HT-29 (cell line): ENCODE measurements at regions not wholly inside any gene's neighbourhood (a gene's known extent, or its start where the extent isn't known, plus 50 kb on each side); places are given as distances from the start of the nearest gene placed in this dataset.
"Not testable (repeated sequence)": the region's sequence is repeated elsewhere in the genome, so short reads cannot be mapped to it uniquely, and the experiment has no call there.

Experiments used
- DNase-seq: peaks from one replicate; pipeline ENCODE4 v3.0.0-alpha.2; 2015; ENCODE audit warnings: low spot score

DNA sequence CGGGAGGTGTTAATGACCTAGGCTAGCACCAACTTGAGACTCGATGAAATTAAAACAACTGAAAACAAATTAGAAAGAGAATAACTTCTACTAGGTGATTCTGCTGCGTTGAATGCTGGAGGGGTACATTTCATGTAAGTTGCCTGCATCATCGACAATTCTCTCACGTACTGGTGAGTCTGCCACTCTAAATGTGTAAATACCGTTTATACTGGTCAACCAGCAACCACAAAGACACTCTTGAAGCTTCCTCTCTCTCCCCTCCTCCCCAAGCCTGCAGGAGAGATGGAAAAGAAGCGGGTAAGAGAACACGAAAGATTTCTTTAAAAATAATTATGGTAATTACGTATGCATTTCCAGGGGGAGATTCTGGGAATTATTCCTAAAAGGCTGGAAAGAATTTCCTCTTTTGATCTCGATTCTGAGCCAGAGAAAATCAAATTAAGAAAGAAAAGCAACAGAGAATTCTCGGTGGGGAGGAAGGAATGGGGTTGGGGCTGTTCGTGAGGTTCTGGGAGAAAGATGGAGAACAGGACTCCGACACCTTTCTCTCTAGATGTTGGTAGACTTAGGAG lies 68.6 kb upstream of the MRTFB start:
- no peak for DNase-seq

- DNase-seq = peak; percentile 43
Observed at GRCh38 chr16:14003074-14003570, 68.0 kb upstream of the MRTFB start.

DNA sequence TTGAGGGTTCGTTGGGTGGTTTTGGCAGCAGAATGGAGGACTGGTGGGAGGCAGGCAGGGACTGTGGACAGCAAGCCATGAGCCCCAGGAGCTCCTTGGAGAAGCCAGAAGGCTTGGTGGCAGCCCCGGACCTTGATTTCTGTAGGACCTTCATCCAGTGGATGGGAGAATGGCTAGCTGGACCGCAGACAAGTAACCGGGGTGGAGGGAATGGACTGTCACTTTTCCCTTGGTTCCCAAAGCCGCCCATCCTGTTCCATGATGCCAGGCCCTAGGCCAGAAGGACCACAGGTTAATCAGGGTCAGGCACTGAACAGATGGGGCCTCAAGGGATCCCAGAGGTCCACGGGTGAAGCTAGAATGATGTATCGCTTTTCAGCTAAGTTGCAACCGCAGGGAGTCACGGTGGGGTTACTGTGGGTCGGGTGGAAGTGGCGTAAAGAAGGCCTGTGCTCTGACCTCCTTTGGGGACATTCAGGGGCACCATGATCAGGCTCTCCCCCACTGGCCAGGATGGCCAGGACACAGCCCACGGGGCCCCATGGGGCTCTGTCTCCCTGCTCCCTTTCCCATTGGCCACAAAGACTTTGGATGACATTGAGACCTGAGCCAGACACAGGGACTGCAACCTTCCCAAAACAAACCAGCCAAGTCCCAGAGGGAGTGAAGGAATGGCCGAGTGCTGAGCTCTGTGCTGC lies 66.9 kb upstream of the MRTFB start:
- no peak for DNase-seq

- no peak for DNase-seq
Observed at GRCh38 chr16:14004729-14005315, 66.3 kb upstream of the MRTFB start.

GRCh38 chr16:14005335-14005734 lies 65.8 kb upstream of the MRTFB start:
- DNase-seq = no peak

DNA sequence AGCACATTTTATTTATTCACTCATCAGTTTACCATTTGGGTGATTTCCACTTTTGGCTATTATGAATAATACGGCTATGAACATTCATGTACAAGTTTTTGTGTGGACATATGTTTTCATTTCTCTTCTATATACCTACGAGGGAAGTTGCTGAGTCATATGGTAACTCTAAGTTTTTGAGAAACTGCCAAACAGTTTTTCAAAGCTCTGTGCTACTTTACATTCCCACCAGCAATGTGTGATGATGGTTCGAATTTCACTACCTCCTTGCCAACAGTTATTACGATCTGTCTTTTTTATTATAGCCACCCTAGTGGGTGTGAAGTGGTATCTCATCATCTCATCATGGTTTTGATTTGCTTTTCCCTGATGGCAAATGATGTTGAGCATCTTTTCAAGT lies 63.7 kb upstream of the MRTFB start:
- no peak for DNase-seq

- DNase-seq = no peak
Observed at GRCh38 chr16:14011001-14011400, 60.1 kb upstream of the MRTFB start.

DNA sequence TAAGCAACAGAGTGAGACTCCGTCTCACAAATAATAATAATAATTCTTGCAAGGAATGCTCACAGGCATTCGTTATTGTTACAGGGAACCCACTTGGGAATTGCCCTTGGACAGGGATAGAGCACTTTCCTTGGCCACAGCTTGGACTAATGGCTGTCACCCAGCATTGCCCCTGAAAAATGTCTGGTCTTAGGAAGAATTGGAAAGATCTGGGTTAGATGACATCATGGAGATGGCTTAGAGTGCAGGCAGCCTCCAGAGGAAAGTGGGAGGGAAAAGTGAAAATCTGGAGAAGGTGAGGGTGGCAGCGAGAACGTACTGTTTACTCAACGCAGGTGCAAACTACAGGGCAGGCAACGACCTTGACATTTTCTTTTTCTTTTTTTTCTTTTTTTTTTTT lies 59.3 kb upstream of the MRTFB start:
- DNase-seq = no peak

DNA sequence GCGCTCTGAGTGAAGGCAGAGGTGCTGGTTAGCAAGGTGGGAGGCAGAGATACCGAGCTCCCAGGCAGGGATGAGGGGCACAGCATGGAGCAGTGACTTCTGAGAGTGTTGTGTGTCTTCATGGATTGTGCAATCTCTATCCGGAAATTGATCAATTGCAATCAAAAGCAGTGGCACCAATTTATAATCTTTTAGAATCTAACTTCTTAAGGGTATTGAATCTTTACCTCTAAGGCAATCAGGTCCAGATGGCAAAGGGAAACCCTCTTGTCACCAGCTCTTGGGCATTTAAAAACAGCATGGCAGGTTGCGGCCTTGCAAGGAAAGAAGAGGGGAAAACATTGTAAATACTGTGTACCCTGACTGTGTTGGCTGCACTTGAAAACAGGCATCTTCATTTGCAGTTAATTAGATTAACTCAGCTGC lies 58.0 kb upstream of the MRTFB start:
- DNase-seq = no peak

GRCh38 chr16:14013571-14014283 lies 57.4 kb upstream of the MRTFB start:
- DNase-seq = no peak

- no peak for DNase-seq
Observed at GRCh38 chr16:14014284-14014625, 56.9 kb upstream of the MRTFB start.

GRCh38 chr16:14015033-14015432 lies 56.1 kb upstream of the MRTFB start:
- no peak for DNase-seq

- DNase-seq = no peak
Observed at GRCh38 chr16:14015461-14015860, 55.7 kb upstream of the MRTFB start.

GRCh38 chr16:14015948-14016347 lies 55.2 kb upstream of the MRTFB start:
- DNase-seq = no peak

DNA sequence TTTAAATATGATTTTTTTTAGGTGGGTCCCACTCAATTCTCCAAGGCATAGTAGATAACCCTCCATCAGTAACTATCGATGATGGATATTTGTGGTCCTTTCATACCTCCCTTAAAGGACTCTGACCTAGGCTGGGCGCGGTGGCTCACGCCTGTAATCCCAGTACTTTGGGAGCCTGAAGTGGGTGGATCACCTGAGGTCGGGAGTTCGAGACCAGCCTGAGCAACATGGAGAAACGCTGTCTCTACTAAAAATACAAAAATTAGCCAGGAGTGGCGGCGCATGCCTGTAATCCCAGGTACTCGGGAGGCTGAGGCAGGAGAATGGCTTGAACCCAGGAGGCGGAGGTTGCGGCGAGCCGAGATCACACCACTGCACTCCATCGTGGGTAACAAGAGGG lies 54.8 kb upstream of the MRTFB start:
- not testable (repeated sequence) for DNase-seq

- no peak for DNase-seq
Observed at GRCh38 chr16:14017886-14018285, 53.2 kb upstream of the MRTFB start.

DNA sequence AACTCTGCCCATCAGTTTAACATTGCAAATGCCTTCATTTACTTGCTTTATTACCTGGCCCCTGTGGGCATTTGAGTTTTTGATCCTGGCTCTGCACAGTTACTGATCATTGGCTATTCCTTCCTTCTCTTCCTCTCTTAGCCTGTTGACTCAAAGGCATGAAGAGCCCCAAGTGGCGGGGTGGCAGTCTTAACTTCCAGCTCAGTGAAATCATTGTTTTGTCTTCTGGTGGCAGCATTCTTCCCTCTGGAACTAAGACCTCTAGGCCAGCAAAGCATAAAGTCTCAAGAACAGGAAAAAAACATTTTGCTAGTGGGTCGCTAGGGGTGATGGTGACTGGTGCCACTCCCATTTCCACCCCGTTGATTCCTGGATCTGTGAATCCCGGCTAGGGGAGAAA lies 52.3 kb upstream of the MRTFB start:
- no peak for DNase-seq

DNA sequence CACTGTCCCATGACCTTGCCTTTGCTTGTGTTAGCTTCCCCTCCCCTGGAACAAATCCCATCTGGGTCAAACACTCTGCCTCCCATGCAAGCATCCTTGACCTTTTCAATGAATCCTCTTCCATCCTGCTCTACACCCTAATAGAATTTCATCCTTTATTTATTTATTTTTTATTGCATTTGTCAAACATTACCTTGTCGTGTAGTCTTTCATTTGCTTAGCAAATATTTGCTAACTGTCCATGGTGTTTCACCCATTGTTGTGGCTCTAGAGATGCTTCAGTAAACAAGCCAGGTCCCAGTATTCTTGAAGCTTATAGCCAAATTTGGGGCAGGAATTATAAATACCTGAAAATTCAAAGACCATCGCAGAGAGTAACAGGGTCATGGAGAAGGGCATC lies 51.0 kb upstream of the MRTFB start:
- no peak for DNase-seq
